ENCODE measurements at regions not wholly inside any gene's neighbourhood (a gene's known extent, or its start where the extent isn't known, plus 50 kb on each side); places are given as distances from the start of the nearest gene placed in this dataset.

DNA sequence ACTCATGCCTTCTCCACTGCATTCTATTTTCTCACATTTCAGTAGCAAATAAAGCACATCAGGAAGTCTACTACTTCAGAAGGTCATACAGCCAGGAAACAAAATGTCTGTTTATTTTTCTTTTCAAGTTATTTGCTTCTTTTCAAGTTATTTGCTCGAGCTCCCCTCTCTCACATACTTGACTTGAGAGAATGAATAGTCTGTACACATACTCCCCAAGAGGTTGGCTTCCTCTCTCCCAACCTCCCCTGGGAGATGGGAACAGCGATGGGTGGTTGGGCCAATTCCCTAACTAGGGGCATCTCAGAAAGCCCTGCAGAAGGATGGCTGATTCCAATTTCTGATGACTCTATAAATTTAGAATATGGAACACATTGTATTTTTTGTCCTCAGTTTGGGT, 64.7 kb upstream of the PTPN13 start:
- ATAC-seq (no peak), DNase-seq (no peak)
- Histone ChIP-seq H3K27ac (ENCODE audit: low read length) (no peak overlapping the region), H3K9me3 (ENCODE audit: control insufficient read depth, low read length) (no peaks in the 10 kb centered on the region), H3K4me3 (ENCODE audit: low read length) (no peak overlapping the region), H3K27me3 (ENCODE audit: control insufficient read depth, insufficient read depth) (no peaks in the 10 kb centered on the region), H3K4me1 (ENCODE audit: control insufficient read depth, insufficient read depth, low read length) (no peaks in the 10 kb centered on the region)
- intact Hi-C loops (cut with DNase I): no loop called here
- WGBS: 65% methylated on average over 2 of the region's 2 CpGs

DNA sequence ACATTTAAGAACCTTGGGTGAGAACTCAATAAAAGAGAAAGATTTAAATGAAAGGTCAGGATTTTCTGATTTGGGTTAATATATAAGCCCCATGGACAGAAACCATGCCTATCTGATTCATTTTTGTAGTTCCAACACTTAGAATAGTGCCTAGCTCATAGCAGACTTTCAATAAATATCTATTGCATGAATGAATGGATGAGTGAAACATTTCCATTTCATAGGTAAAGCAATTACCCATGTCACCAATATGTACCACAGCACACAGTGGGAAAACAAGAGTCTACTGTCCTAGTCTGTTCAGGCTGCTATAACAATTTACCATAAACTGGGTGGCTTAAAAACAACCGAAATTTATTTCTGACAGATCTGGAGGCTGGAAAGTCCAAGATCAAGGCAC, 63.9 kb upstream of the PTPN13 start:
- intact Hi-C loops (cut with DNase I): no loop called here
- no peak overlapping the region for H3K27ac ChIP-seq (ENCODE audit: low read length)
- no peak overlapping the region for H3K4me3 ChIP-seq (ENCODE audit: low read length)
- DNase-seq (no peak), ATAC-seq (no peak)
- 86% methylated on average over 1 of the region's 1 CpG for WGBS
- no peaks in the 10 kb centered on the region for H3K27me3 ChIP-seq (ENCODE audit: control insufficient read depth, insufficient read depth)
- no peaks in the 10 kb centered on the region for H3K4me1 ChIP-seq (ENCODE audit: control insufficient read depth, insufficient read depth, low read length)
- H3K9me3 ChIP-seq (ENCODE audit: control insufficient read depth, low read length): no peaks in the 10 kb centered on the region

DNA sequence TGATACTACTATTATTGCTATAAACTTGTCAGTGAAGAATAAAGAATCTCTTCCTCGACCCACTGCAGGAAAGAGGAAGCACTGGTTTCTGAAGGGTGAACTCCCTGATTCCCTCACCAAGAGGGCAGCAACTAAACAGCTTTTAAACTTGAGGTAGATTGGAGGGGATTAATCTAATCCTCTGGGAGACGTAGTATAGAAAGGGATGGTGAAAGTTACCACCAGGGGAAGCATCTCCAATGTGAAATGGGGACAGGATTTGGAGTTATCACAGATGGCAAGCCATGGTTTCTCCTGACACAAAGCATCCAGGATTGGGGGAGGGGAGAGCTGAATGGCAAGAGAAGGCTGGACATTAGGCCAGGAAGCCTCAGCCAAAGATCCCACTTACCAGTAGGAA, 62.7 kb upstream of the PTPN13 start:
- Histone ChIP-seq H3K27ac (ENCODE audit: low read length) (no peak overlapping the region), H3K4me1 (ENCODE audit: control insufficient read depth, insufficient read depth, low read length) (no peaks in the 10 kb centered on the region), H3K27me3 (ENCODE audit: control insufficient read depth, insufficient read depth) (no peaks in the 10 kb centered on the region), H3K4me3 (ENCODE audit: low read length) (no peak overlapping the region), H3K9me3 (ENCODE audit: control insufficient read depth, low read length) (no peaks in the 10 kb centered on the region)
- no peak for DNase-seq
- intact Hi-C loops (cut with DNase I): no loop called here
- 78% methylated on average over 2 of the region's 2 CpGs for WGBS
- ATAC-seq: no peak

DNA sequence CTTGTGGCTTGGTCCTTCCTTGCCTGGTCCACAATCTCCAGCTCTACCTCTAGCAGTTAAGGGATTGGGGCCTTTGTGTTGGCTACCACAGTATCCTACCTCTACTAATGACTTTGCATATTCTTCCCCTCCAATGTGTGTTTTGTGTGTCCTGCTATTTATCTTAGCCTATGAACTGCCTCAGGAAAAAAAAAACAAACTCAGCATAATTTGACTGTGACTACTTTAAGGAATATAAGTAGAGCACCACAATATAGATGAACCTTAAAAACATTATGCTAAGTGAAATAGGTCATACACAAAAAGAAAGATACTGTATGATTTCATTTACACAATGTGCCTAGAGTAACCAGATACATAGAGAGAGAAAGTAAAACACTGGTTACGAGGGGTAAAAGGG, 61.3 kb upstream of the PTPN13 start:
- Histone ChIP-seq H3K9me3 (ENCODE audit: control insufficient read depth, low read length) (no peaks in the 10 kb centered on the region), H3K27ac (ENCODE audit: low read length) (no peak overlapping the region), H3K27me3 (ENCODE audit: control insufficient read depth, insufficient read depth) (no peaks in the 10 kb centered on the region), H3K4me3 (ENCODE audit: low read length) (no peak overlapping the region), H3K4me1 (ENCODE audit: control insufficient read depth, insufficient read depth, low read length) (no peaks in the 10 kb centered on the region)
- ATAC-seq (no peak), DNase-seq (no peak)
- intact Hi-C loops (cut with DNase I): no loop called here
- 92% methylated on average over 1 of the region's 1 CpG for WGBS

DNA sequence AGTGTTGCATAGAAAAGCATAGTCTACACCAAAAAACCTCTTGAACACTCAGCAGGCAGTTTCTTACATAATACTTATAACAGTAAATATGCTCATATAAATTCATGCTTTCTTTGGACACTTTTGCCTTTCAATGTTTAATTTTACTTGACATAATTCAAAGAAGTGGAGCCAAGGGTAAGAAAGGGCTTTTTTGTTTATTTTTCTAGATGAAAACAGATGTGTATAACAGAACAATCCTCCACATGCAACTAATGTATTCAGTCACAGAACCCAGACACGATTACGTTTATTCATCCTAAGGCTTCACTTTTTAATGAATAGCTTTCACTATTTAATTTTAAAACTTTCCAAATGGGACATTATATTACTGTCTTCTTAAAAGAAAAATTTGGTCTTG, 58.0 kb upstream of the PTPN13 start:
- Histone ChIP-seq H3K27ac (ENCODE audit: low read length) (no peak overlapping the region), H3K4me1 (ENCODE audit: control insufficient read depth, insufficient read depth, low read length) (no peaks in the 10 kb centered on the region), H3K27me3 (ENCODE audit: control insufficient read depth, insufficient read depth) (no peaks in the 10 kb centered on the region), H3K4me3 (ENCODE audit: low read length) (no peak overlapping the region), H3K9me3 (ENCODE audit: control insufficient read depth, low read length) (no peaks in the 10 kb centered on the region)
- ATAC-seq (no peak), DNase-seq (no peak)
- intact Hi-C loops (cut with DNase I): no loop called here
- 75% methylated on average over 2 of the region's 2 CpGs for WGBS

DNA sequence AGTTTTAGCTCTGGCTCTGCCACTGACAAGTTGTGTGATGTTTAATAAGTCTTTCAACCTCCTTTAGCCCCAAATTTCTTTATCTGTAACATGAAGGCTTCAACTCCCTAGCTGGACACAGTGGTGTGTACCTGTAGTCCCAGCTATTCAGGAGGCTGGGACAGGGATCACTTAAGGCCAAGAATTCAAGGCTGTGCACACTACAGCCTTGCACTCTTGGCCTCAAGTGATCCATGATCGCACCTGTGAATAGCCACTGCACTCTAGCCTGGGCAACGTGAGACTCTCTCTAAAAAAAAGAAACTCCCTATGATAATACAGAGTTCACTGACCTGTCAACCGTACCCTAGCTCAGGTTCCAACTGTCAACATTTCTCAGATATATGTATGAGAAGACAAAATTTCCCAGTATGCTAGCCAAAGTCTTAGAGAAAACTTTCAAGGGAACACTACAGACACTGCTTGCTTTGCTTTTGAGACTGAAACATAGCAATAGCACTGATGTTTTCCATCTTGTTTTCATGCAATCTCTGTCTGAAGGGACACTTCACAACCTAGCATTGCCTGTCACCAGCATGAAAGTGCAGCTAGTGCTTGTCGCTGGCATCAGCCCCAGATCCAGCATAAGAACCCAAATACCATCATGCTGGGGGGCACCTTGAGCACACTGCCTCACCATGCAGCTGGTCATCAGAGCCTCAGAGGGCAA, 51.6 kb upstream of the PTPN13 start:
- Histone ChIP-seq H3K27ac (ENCODE audit: low read length) (no peak overlapping the region), H3K4me3 (ENCODE audit: low read length) (no peak overlapping the region), H3K9me3 (ENCODE audit: control insufficient read depth, low read length) (no peaks in the 10 kb centered on the region), H3K4me1 (ENCODE audit: control insufficient read depth, insufficient read depth, low read length) (peaks cover 5% of the 10 kb centered on the region), H3K27me3 (ENCODE audit: control insufficient read depth, insufficient read depth) (no peaks in the 10 kb centered on the region)
- no peak for ATAC-seq
- no peak for DNase-seq
- WGBS: 62% methylated on average over 4 of the region's 4 CpGs
- intact Hi-C loops (cut with DNase I): no loop called here

DNA sequence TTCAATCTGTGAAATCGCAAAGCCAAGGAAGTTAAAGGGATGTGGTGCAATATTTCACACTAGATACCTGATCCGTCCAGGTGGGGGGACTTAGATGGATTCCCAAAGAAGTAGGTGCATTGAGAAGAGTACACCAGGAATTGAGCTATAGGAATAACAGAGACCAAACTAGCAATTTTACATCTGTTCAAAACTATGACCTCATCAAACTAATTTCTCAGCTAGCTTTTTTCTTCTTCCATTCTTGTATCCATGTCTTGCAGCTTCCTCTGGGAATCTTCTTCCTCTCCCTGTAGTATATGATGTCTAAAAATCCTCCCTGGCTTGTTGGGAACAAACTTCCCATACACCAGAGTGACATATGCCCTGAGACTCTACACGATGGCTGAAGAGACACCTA, 51.0 kb upstream of the PTPN13 start:
- no peaks in the 10 kb centered on the region for H3K27me3 ChIP-seq (ENCODE audit: control insufficient read depth, insufficient read depth)
- ATAC-seq: no peak
- intact Hi-C loops (cut with DNase I): no loop called here

DNA sequence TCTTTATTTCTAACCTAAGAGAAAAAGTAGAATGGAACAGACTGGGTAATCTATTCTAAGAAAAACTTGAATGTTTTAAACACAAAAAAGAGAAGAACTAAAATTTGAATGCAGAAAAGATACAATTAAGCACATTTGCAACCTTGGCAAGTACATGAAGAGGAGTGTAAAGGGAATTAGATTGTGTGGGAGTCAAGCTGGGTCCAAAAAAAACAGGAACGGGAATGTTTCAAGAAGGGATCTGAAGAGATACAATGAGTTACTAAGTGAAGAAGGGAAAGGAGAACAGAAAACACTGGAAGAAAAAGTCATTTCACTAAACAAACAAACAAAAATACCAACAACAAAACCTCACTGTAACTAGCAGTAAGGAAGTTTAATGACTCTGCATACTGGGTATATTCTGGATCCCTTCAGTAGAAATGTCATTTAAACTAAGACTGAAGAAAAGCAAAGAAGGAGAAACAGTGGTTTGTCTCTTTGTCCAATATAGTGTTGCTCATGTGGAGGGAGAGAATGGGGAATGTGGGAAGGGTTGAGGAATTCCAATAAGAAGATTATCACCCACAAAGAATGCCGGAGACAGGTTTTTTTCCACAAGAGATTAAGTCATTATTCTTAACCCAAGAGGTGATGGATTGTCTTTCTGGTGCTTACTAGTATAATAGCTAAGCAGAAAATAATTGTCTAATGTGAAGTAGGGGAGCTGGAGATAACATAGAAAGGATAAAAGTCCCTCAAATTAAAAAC, 50.4 kb upstream of the PTPN13 start:
- no peak overlapping the region for H3K27ac ChIP-seq (ENCODE audit: low read length)
- ATAC-seq: peak in 1 of 2 donors; percentile 65

More for the DNA sequence above, 51.0 kb upstream of the PTPN13 start:
- H3K27ac ChIP-seq (ENCODE audit: low read length): no peak overlapping the region
- WGBS: 63% methylated on average over 3 of the region's 3 CpGs
- no peak overlapping the region for H3K4me3 ChIP-seq (ENCODE audit: low read length)
- no peaks in the 10 kb centered on the region for H3K9me3 ChIP-seq (ENCODE audit: control insufficient read depth, low read length)
- no peak for DNase-seq
- peaks cover 5% of the 10 kb centered on the region for H3K4me1 ChIP-seq (ENCODE audit: control insufficient read depth, insufficient read depth, low read length)

DNA sequence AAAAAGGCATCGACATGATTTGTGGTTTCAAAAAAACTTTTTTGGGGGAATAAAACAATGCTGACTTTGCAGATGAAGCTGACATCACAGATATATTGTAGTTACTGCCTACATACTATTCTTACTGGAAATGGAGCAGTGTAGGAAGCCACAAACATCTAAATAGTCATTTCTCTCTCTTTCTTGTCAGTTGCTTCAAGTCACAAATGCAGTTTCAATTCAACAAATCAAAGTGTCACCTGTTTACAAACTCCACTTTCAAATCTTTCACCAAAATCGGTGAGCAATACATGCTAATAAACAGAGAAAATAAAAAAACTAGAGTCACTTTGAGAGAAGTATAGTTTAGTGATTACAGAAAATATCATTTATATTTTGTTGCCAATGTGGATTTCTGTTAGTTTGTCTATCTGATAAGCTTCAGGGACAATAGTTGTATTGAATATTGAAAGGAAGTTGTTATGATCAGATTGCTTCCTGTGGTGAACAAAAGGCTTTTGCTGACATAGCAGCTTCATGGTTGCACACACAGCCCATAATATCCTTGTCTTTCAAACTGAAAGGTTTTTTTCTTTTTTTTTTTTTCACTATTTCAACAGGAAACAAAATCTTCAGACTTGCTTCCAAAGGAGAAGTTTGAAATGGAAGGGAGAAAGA, 49.7 kb upstream of the PTPN13 start:
- H3K4me1 ChIP-seq (ENCODE audit: control insufficient read depth, insufficient read depth, low read length): peaks cover 5% of the 10 kb centered on the region
- no peaks in the 10 kb centered on the region for H3K9me3 ChIP-seq (ENCODE audit: control insufficient read depth, low read length)
- no peaks in the 10 kb centered on the region for H3K27me3 ChIP-seq (ENCODE audit: control insufficient read depth, insufficient read depth)
- intact Hi-C loops (cut with DNase I): no loop called here
- no peak overlapping the region for H3K27ac ChIP-seq (ENCODE audit: low read length)
- ATAC-seq (no peak), DNase-seq (no peak)
- 41% methylated on average over 2 of the region's 2 CpGs for WGBS
- H3K4me3 ChIP-seq (ENCODE audit: low read length): no peak overlapping the region

More for the DNA sequence above, 50.4 kb upstream of the PTPN13 start:
- WGBS: 26% methylated on average over 2 of the region's 2 CpGs
- DNase-seq: no peak
- Histone ChIP-seq H3K4me1 (ENCODE audit: control insufficient read depth, insufficient read depth, low read length) (peaks cover 5% of the 10 kb centered on the region), H3K4me3 (ENCODE audit: low read length) (no peak overlapping the region), H3K9me3 (ENCODE audit: control insufficient read depth, low read length) (no peaks in the 10 kb centered on the region), H3K27me3 (ENCODE audit: control insufficient read depth, insufficient read depth) (no peaks in the 10 kb centered on the region)
- intact Hi-C loops (cut with DNase I): no loop called here
